H1 (cell line): ENCODE measurements at regions not wholly inside any gene's neighbourhood (a gene's known extent, or its start where the extent isn't known, plus 50 kb on each side); places are given as distances from the start of the nearest gene placed in this dataset.

Experiments used
- CHD7 ChIP-seq: fragments of 300-600 bp; sonication (generic); IDR thresholded peaks from 2 replicates; pipeline ENCODE4 v1.7.1; 2012; ENCODE audit warnings: low read length, moderate library complexity, mild to moderate bottlenecking, inconsistent platforms; ENCODE audit not compliant: insufficient replicate concordance

GRCh38 chr6:14946753-14947152, 299.1 kb upstream of the JARID2 start (continued):
- TF ChIP-seq CHD7: no peak
